ENCODE measurements at regions not wholly inside any gene's neighbourhood (a gene's known extent, or its start where the extent isn't known, plus 50 kb on each side); places are given as distances from the start of the nearest gene placed in this dataset.
"Not testable (repeated sequence)": the region's sequence is repeated elsewhere in the genome, so short reads cannot be mapped to it uniquely, and the experiment has no call there.

DNA sequence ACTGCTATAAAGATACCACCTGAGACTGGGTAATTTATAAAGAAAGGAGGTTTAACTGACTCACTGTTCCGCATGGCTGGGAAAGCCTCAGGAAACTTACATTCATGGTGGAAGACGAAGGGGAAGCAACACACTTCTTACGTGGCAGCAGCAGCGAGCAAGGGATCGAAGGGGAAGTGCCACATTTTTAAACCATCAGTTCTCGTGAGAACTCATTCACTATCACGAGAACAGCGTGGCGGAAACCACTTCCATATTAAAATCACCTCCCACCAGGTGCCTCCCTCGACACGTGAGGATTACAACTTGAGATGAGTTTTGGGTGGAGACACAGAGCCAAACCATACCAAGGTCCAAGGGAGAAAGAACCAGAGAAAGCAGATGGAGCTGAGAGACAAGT is 454.3 kb upstream of the CDH11 start:
- FAIRE-seq: no peak
- no peak for DNase-seq (ENCODE audit: insufficient read length, low spot score)
- TF ChIP-seq, protein P1, sequence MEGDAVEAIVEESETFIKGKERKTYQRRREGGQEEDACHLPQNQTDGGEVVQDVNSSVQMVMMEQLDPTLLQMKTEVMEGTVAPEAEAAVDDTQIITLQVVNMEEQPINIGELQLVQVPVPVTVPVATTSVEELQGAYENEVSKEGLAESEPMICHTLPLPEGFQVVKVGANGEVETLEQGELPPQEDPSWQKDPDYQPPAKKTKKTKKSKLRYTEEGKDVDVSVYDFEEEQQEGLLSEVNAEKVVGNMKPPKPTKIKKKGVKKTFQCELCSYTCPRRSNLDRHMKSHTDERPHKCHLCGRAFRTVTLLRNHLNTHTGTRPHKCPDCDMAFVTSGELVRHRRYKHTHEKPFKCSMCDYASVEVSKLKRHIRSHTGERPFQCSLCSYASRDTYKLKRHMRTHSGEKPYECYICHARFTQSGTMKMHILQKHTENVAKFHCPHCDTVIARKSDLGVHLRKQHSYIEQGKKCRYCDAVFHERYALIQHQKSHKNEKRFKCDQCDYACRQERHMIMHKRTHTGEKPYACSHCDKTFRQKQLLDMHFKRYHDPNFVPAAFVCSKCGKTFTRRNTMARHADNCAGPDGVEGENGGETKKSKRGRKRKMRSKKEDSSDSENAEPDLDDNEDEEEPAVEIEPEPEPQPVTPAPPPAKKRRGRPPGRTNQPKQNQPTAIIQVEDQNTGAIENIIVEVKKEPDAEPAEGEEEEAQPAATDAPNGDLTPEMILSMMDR (IDR thresholded peaks at IDR 0.05; ENCODE audit: insufficient read depth, missing control alignments): no peak

DNA sequence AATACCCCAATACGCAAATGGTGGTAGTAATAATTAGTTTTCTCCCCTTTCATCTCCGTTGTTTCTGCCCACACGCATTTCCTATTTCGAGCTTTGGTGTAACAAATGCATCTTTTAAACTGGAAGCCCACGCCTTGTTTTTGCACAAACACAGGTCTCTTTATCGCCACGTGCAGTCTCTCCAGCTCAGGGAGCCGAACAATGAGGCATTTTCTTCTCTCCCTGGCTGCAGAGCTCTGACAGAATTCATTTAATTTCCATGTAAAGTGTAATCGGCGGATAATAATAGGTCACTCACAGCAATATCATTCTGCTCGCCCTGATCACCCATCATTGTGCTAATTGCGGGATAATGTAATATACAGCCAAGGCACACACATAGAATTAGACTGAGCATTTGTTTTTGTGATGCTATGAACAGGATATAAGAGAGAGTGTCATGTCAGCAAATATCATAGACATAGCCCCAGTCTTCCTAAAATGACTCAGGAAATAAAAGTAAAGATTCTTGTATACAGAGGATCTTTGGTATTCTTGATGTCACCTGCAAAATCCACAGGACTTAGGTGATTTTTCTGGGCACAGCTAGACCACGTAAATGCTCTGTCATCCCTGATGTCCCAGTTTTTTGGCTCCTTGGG is 452.6 kb upstream of the CDH11 start:
- no peak for FAIRE-seq
- TF ChIP-seq, protein P1 (IDR thresholded peaks at IDR 0.05; ENCODE audit: insufficient read depth, missing control alignments): no peak
- DNase-seq (ENCODE audit: insufficient read length, low spot score): no peak

DNA sequence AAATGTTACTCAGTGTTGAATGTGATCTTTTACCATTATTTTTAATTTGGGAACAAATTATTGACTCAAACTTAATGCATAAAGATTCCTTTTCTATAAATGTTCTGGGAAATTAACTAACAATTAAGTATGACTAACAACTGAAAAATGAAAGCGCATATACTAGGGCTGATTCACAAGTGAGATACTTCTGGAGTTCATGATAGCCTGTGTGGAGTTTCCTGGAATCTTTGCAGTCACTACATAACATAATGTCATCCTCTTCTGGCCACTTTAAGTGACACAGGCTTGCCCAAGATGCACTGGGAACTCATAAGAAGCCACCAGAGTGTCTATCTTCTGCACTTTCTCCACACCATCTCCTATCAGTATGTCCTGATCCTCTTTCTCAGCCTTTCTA is 450.3 kb upstream of the CDH11 start:
- FAIRE-seq (no peak), DNase-seq (ENCODE audit: insufficient read length, low spot score) (no peak)
- TF ChIP-seq, protein P1 (IDR thresholded peaks at IDR 0.05; ENCODE audit: insufficient read depth, missing control alignments): no peak

DNA sequence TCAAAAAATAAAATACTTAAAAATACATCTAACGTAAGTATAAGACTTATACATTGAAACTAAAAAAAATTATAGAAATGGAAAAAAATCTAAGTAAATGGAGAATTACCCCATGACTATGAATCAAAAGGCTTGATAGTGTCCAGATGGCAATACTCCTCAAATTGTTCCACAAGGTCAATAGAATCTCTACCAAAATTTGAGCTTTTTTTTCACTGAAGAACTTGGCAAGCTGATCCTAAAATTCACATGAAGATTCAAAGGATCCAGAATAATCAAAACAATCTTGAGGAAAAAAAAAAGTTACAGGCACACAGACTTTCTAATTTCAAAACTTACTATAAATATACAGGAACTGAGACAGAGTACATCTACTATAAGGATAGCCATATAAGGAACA is 448.4 kb upstream of the CDH11 start:
- FAIRE-seq: no peak
- DNase-seq (ENCODE audit: insufficient read length, low spot score): no peak
- TF ChIP-seq, protein P1 (IDR thresholded peaks at IDR 0.05; ENCODE audit: insufficient read depth, missing control alignments): no peak

DNA sequence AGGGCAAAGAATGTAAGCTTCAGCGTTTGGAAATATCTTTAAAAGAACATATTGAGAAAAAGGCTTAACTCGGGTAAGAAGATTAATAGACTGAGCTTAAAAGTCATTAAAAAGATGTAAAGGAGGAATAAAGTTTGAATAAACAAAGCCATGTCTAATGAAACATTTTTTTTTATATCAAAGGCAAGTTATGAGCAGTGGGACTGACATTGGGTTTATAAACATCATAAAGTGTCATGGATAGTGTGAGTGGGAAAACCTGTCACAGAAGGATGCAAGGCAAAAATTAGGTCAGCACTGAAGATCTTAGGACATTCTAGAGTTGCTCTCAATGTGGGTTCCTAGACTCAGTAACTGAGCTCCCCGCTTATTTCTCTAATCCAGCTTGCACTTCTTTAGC is 438.0 kb upstream of the CDH11 start:
- TF ChIP-seq, protein P1 (IDR thresholded peaks at IDR 0.05; ENCODE audit: insufficient read depth, missing control alignments): no peak
- no peak for DNase-seq (ENCODE audit: insufficient read length, low spot score)
- no peak for FAIRE-seq

DNA sequence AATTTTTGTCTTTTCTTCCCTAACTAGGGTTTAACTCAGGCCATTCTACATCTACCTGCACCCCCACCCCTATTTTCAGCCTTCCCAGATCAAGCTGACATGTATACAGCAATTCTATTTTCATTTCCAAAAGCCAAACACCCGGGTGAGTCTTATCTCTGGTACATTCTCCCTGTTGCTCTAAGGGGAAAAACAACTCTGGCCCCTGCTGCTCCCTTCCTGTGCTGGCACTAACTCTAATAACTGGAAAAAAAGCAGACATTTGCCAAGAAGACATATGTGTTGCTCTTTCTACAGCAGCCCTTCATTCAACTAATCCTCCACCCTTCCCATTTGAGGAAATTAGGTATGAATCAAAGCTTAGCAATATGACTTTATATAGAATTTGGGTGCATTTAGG is 427.8 kb upstream of the CDH11 start:
- not testable (repeated sequence) for DNase-seq (ENCODE audit: insufficient read length, low spot score); FAIRE-seq

DNA sequence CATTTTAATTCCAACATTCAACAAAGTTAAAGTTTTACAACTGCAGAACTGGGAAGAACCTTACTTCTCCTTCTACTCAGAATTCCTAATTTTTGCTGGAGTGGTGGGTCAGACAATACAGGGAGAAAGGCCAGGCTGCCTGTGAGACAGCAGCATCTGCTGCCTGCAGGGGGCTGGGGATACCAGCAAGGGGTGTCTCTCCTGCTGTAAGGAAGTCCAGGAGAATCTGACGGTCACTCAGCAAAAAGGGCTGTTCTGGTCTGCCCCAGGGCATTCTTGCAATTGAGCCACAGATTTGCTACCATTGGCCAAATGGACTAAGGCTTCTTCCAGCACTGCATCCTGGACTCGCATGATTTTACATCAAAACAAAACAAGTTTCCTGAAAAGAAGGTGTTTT is 426.6 kb upstream of the CDH11 start:
- no peak for FAIRE-seq
- TF ChIP-seq, protein P1 (IDR thresholded peaks at IDR 0.05; ENCODE audit: insufficient read depth, missing control alignments): no peak
- no peak for DNase-seq (ENCODE audit: insufficient read length, low spot score)

Measured in D721Med (cell line).